Mesendoderm (in vitro differentiated cells): ENCODE measurements at regions not wholly inside any gene's neighbourhood (a gene's known extent, or its start where the extent isn't known, plus 50 kb on each side); places are given as distances from the start of the nearest gene placed in this dataset.

ENCODE experiments used
- DNase-seq: peaks from one replicate; pipeline ENCODE4 v3.0.0; 2013
- H2AK5ac ChIP-seq: 2 replicates; pipeline ENCODE4 v1.6.1; 2013; ENCODE audit warnings: low read length, inconsistent platforms
- H2BK120ac ChIP-seq: 2 replicates; pipeline ENCODE4 v1.6.1; 2013; ENCODE audit warnings: low read depth, mild to moderate bottlenecking, low read length, moderate library complexity, mixed read lengths
- H2BK15ac ChIP-seq: replicated peaks from 2 replicates; pipeline ENCODE4 v1.6.1; 2013; ENCODE audit warnings: low read depth, mild to moderate bottlenecking, moderate library complexity
- H2BK5ac ChIP-seq: 2 replicates; pipeline ENCODE4 v1.6.1; 2013; ENCODE audit warnings: low read length, inconsistent platforms
- H3K18ac ChIP-seq: 2 replicates; pipeline ENCODE4 v1.6.1; 2013; ENCODE audit warnings: mild to moderate bottlenecking, low read length, mixed read lengths
- H3K23ac ChIP-seq: one replicate; pipeline ENCODE4 v1.6.1; 2013; ENCODE audit warnings: low read length
- H3K27ac ChIP-seq: 2 replicates; pipeline ENCODE4 v1.5.1; 2013; ENCODE audit warnings: low read depth, mild to moderate bottlenecking, inconsistent platforms, low read length, moderate library complexity
- H3K27me3 ChIP-seq: 2 replicates; pipeline ENCODE4 v1.6.1; 2013; ENCODE audit warnings: low read length, control low read depth, mild to moderate bottlenecking, inconsistent platforms; ENCODE audit not compliant: insufficient read depth, poor library complexity
- H3K36me3 ChIP-seq: 2 replicates; pipeline ENCODE4 v1.6.1; 2013; ENCODE audit warnings: low read length, inconsistent platforms; ENCODE audit not compliant: control insufficient read depth, insufficient read depth
- H3K4ac ChIP-seq: one replicate; pipeline ENCODE4 v1.6.1; 2013; ENCODE audit warnings: low read depth, mild to moderate bottlenecking, low read length, moderate library complexity
- H3K4me1 ChIP-seq: 2 replicates; pipeline ENCODE4 v1.6.1; 2013; ENCODE audit warnings: low read depth, low read length, inconsistent platforms; ENCODE audit not compliant: control insufficient read depth
- H3K4me2 ChIP-seq: 2 replicates; pipeline ENCODE4 v1.6.1; 2013; ENCODE audit warnings: low read length
- H3K4me3 ChIP-seq: 2 replicates; pipeline ENCODE4 v1.5.1; 2013; ENCODE audit warnings: mild to moderate bottlenecking, low read length
- H3K56ac ChIP-seq: one replicate; pipeline ENCODE4 v1.6.1; 2013; ENCODE audit warnings: low read length
- H3K79me1 ChIP-seq: 2 replicates; pipeline ENCODE4 v1.6.1; 2013; ENCODE audit warnings: low read length, inconsistent platforms
- H3K79me2 ChIP-seq: 2 replicates; pipeline ENCODE4 v1.6.1; 2013; ENCODE audit warnings: mild to moderate bottlenecking, low read length; ENCODE audit not compliant: control insufficient read depth, insufficient read depth
- H3K9ac ChIP-seq: 2 replicates; pipeline ENCODE4 v1.6.1; 2013; ENCODE audit warnings: low read length, inconsistent platforms
- H4K5ac ChIP-seq: one replicate; pipeline ENCODE4 v1.6.1; 2013; ENCODE audit warnings: low read length
- H4K8ac ChIP-seq: one replicate; pipeline ENCODE4 v1.6.1; 2013; ENCODE audit warnings: low read depth, mild to moderate bottlenecking, control low read depth, low read length, moderate library complexity
- WGBS: extraction: QIAGEN DNeasy Blood & Tissue Kit; methylation state at CpG from one replicate; pipeline ENCODE4 v1.1.7; 2013; ENCODE audit warnings: low lambda C conversion rate, missing lambda C conversion rate; ENCODE audit not compliant: insufficient coverage; ENCODE audit errors: extremely low coverage; 5-methylcytosine and 5-hydroxymethylcytosine counted together

GRCh38 chr4:114109776-114110175 lies 130.3 kb upstream of the ARSJ start:
- Histone ChIP-seq H4K5ac (no peak overlapping the region), H3K4me2 (no peak overlapping the region), H3K9ac (no peak overlapping the region), H3K4ac (no peak overlapping the region), H2BK15ac (no peak overlapping the region), H3K79me2 (no peaks in the 10 kb centered on the region), H3K4me3 (no peak overlapping the region), H3K23ac (no peak overlapping the region), H2BK120ac (no peak overlapping the region), H3K27me3 (no peaks in the 10 kb centered on the region), H3K56ac (no peak overlapping the region), H3K18ac (no peak overlapping the region), H3K4me1 (peaks cover 2% of the 10 kb centered on the region), H3K36me3 (no peaks in the 10 kb centered on the region), H3K79me1 (no peaks in the 10 kb centered on the region), H4K8ac (no peak overlapping the region), H2AK5ac (no peak overlapping the region), H3K27ac (no peak overlapping the region), H2BK5ac (no peak overlapping the region)
- DNase-seq = no peak
- WGBS = no CpG with 5 or more reads among the region's 1 CpG

- H2BK15ac ChIP-seq = no peak overlapping the region
- no peak for DNase-seq
- no peak overlapping the region for H3K23ac ChIP-seq
- no CpG with 5 or more reads among the region's 2 CpGs for WGBS
- no peaks in the 10 kb centered on the region for H3K36me3 ChIP-seq
- no peak overlapping the region for H3K18ac ChIP-seq
- no peak overlapping the region for H3K4ac ChIP-seq
- H3K9ac ChIP-seq = no peak overlapping the region
- H3K79me2 ChIP-seq = no peaks in the 10 kb centered on the region
- H4K5ac ChIP-seq = no peak overlapping the region
- no peak overlapping the region for H3K4me2 ChIP-seq
- H3K56ac ChIP-seq = no peak overlapping the region
- H3K4me1 ChIP-seq = peaks cover 2% of the 10 kb centered on the region
- no peaks in the 10 kb centered on the region for H3K79me1 ChIP-seq
- H3K27ac ChIP-seq = no peak overlapping the region
- H3K4me3 ChIP-seq = no peak overlapping the region
- no peak overlapping the region for H2BK120ac ChIP-seq
- H4K8ac ChIP-seq = no peak overlapping the region
- H2AK5ac ChIP-seq = no peak overlapping the region
- H3K27me3 ChIP-seq = no peaks in the 10 kb centered on the region
- no peak overlapping the region for H2BK5ac ChIP-seq
These were observed 136.1 kb upstream of the ARSJ start for GRCh38 chr4:114115526-114115925.

GRCh38 chr4:114116861-114117260 lies 137.4 kb upstream of the ARSJ start:
- H3K79me1 ChIP-seq = no peaks in the 10 kb centered on the region
- H2BK15ac ChIP-seq = no peak overlapping the region
- no peak overlapping the region for H3K4me3 ChIP-seq
- H3K4me2 ChIP-seq = no peak overlapping the region
- WGBS = no CpG with 5 or more reads among the region's 2 CpGs
- H3K18ac ChIP-seq = no peak overlapping the region
- H3K27ac ChIP-seq = no peak overlapping the region
- H3K9ac ChIP-seq = no peak overlapping the region
- peaks cover 2% of the 10 kb centered on the region for H3K4me1 ChIP-seq
- no peak overlapping the region for H3K4ac ChIP-seq
- H2BK120ac ChIP-seq = no peak overlapping the region
- no peaks in the 10 kb centered on the region for H3K27me3 ChIP-seq
- H2BK5ac ChIP-seq = no peak overlapping the region
- no peak overlapping the region for H4K5ac ChIP-seq
- DNase-seq = no peak
- H2AK5ac ChIP-seq = no peak overlapping the region
- no peak overlapping the region for H3K56ac ChIP-seq
- H4K8ac ChIP-seq = no peak overlapping the region
- H3K23ac ChIP-seq = no peak overlapping the region
- H3K36me3 ChIP-seq = no peaks in the 10 kb centered on the region
- H3K79me2 ChIP-seq = no peaks in the 10 kb centered on the region

GRCh38 chr4:114121221-114121620 lies 141.8 kb upstream of the ARSJ start:
- Histone ChIP-seq H3K9ac (no peak overlapping the region), H3K4me2 (no peak overlapping the region), H3K56ac (no peak overlapping the region), H3K27me3 (no peaks in the 10 kb centered on the region), H3K79me1 (no peaks in the 10 kb centered on the region), H3K4me1 (no peaks in the 10 kb centered on the region), H3K27ac (no peak overlapping the region), H4K8ac (no peak overlapping the region), H3K79me2 (no peaks in the 10 kb centered on the region), H3K23ac (no peak overlapping the region), H3K18ac (no peak overlapping the region), H4K5ac (no peak overlapping the region), H2BK15ac (no peak overlapping the region), H3K4me3 (no peak overlapping the region), H2BK5ac (no peak overlapping the region), H2BK120ac (no peak overlapping the region), H3K4ac (no peak overlapping the region), H3K36me3 (no peaks in the 10 kb centered on the region), H2AK5ac (no peak overlapping the region)
- DNase-seq = no peak
- WGBS = no CpG with 5 or more reads among the region's 1 CpG

- Histone ChIP-seq H3K27me3 (no peaks in the 10 kb centered on the region), H3K18ac (no peak overlapping the region), H3K4me3 (no peak overlapping the region), H3K27ac (no peak overlapping the region), H4K5ac (no peak overlapping the region), H3K4ac (no peak overlapping the region), H3K4me2 (no peak overlapping the region), H3K79me2 (no peaks in the 10 kb centered on the region), H4K8ac (no peak overlapping the region), H2AK5ac (no peak overlapping the region), H3K56ac (no peak overlapping the region), H3K79me1 (no peaks in the 10 kb centered on the region), H3K36me3 (no peaks in the 10 kb centered on the region), H2BK5ac (no peak overlapping the region), H3K4me1 (no peaks in the 10 kb centered on the region), H3K9ac (no peak overlapping the region), H2BK15ac (no peak overlapping the region), H2BK120ac (no peak overlapping the region), H3K23ac (no peak overlapping the region)
- no CpG with 5 or more reads among the region's 2 CpGs for WGBS
- no peak for DNase-seq
These were observed 152.8 kb upstream of the ARSJ start for GRCh38 chr4:114132199-114132598.

- Histone ChIP-seq H3K36me3 (no peaks in the 10 kb centered on the region), H3K27ac (no peak overlapping the region), H3K4me3 (no peak overlapping the region), H3K4ac (no peak overlapping the region), H2BK5ac (no peak overlapping the region), H3K9ac (no peak overlapping the region), H2AK5ac (no peak overlapping the region), H3K18ac (no peak overlapping the region), H3K4me2 (no peak overlapping the region), H3K27me3 (no peaks in the 10 kb centered on the region), H4K5ac (no peak overlapping the region), H2BK15ac (no peak overlapping the region), H3K79me2 (no peaks in the 10 kb centered on the region), H3K79me1 (no peaks in the 10 kb centered on the region), H4K8ac (no peak overlapping the region), H2BK120ac (no peak overlapping the region), H3K23ac (no peak overlapping the region), H3K56ac (no peak overlapping the region), H3K4me1 (no peaks in the 10 kb centered on the region)
- no CpG with 5 or more reads among the region's 2 CpGs for WGBS
- peak; percentile 29 for DNase-seq
These were observed 153.4 kb upstream of the ARSJ start for GRCh38 chr4:114132830-114133229.
